Right atrium auricular region (tissue), 2 donors: ENCODE measurements at regions not wholly inside any gene's neighbourhood (a gene's known extent, or its start where the extent isn't known, plus 50 kb on each side); places are given as distances from the start of the nearest gene placed in this dataset.

Experiments used
- DNase-seq: peaks from one replicate; pipeline ENCODE4 v3.0.0-alpha.2; 2019; ENCODE audit warnings: low spot score
- H3K27ac ChIP-seq, 2 donors: fragments of 200-600 bp; sonication (generic); 1 replicate in 1 of 2; 2 replicates in 1 of 2; pipeline ENCODE4 v1.5.1; 2016 to 2019
- H3K27me3 ChIP-seq, 2 donors: fragments of 200-600 bp; sonication (generic); one replicate each; pipeline versions ENCODE4 v1.5.1 to v1.6.0; 2017 to 2019
- H3K36me3 ChIP-seq: fragments of 200-600 bp; sonication (generic); one replicate; pipeline ENCODE4 v1.5.1; 2016
- H3K4me1 ChIP-seq, 2 donors: fragments of 200-600 bp; sonication (generic); one replicate each; pipeline versions ENCODE4 v1.5.1 to v1.6.0; 2017 to 2019
- H3K4me3 ChIP-seq, 2 donors: fragments of 200-600 bp; sonication (generic); 1 replicate in 1 of 2; 2 replicates in 1 of 2; pipeline ENCODE4 v1.5.1; 2017 to 2019; ENCODE audit warnings: mild to moderate bottlenecking in 1 of 2, moderate library complexity in 1 of 2
- H3K9me3 ChIP-seq, 2 donors: fragments of 200-600 bp; sonication (generic); one replicate each; pipeline ENCODE4 v1.5.1; 2019
- CTCF ChIP-seq, 2 donors: fragments of 200-600 bp; sonication (generic); IDR thresholded peaks; one replicate each; pipeline ENCODE4 v1.5.1; 2019; ENCODE audit warnings: antibody characterized with exemption in 2 of 2

DNA sequence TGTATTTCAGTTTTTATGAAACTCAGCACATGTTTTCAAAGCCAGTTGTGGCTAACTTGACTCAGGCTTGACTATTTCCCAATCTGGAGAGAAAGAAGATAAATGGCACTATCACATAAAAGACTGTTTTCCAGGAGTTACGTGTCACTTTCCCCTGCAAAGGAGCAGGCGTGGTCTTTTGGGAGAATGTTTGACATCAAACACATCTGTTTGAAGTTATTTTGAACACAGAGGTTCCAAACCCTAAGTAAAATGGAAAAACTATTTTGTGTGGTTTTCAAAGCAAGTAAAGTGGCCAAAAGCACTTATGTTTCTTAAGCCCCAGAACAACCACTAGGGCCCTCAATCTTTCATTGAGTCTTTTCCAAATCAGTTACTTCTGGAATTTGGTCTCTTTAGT is 89.7 kb downstream of the FOXF2 start:
- no peaks in the 10 kb centered on the region for H3K9me3 ChIP-seq
- H3K36me3 ChIP-seq, result no peaks in the 10 kb centered on the region
- no peaks in the 10 kb centered on the region for H3K4me1 ChIP-seq
- no peak overlapping the region for H3K27ac ChIP-seq
- H3K4me3 ChIP-seq, result no peak overlapping the region
- H3K27me3 ChIP-seq, result no peaks in the 10 kb centered on the region
- DNase-seq, result no peak
- no peak for TF ChIP-seq CTCF (IDR thresholded peaks at IDR 0.05)

- no peaks in the 10 kb centered on the region for H3K9me3 ChIP-seq
- H3K27ac ChIP-seq, result no peak overlapping the region
- H3K4me3 ChIP-seq, result no peak overlapping the region
- H3K27me3 ChIP-seq, result no peaks in the 10 kb centered on the region
- no peak for DNase-seq
- no peaks in the 10 kb centered on the region for H3K4me1 ChIP-seq
- no peaks in the 10 kb centered on the region for H3K36me3 ChIP-seq
- no peak for TF ChIP-seq CTCF (IDR thresholded peaks at IDR 0.05)
These were observed 90.3 kb downstream of the FOXF2 start for GRCh38 chr6:1479601-1480221.

DNA sequence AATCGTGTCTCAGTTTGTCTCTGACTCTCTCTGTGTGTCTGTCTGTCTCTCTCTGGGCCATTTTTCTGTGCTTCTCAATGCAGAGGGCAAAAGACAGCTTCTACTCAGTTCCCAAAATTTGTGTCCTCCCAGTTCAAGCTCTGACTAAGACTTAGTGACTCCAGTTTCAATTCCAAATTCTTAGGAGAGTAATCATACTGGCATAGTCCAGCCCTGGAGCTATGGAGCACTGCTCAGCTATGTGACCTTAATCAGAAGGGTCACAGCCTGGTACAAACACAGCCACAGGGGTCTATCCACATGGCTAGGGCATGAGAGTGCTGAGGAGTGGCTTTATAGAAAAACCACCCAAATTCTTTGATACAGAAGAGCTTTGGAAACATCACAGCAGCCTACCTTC is 91.9 kb downstream of the FOXF2 start:
- no peak overlapping the region for H3K27ac ChIP-seq
- no peak for DNase-seq
- no peaks in the 10 kb centered on the region for H3K4me1 ChIP-seq
- no peaks in the 10 kb centered on the region for H3K36me3 ChIP-seq
- no peaks in the 10 kb centered on the region for H3K27me3 ChIP-seq
- H3K4me3 ChIP-seq, result no peak overlapping the region
- no peaks in the 10 kb centered on the region for H3K9me3 ChIP-seq
- no peak for TF ChIP-seq CTCF (IDR thresholded peaks at IDR 0.05)

DNA sequence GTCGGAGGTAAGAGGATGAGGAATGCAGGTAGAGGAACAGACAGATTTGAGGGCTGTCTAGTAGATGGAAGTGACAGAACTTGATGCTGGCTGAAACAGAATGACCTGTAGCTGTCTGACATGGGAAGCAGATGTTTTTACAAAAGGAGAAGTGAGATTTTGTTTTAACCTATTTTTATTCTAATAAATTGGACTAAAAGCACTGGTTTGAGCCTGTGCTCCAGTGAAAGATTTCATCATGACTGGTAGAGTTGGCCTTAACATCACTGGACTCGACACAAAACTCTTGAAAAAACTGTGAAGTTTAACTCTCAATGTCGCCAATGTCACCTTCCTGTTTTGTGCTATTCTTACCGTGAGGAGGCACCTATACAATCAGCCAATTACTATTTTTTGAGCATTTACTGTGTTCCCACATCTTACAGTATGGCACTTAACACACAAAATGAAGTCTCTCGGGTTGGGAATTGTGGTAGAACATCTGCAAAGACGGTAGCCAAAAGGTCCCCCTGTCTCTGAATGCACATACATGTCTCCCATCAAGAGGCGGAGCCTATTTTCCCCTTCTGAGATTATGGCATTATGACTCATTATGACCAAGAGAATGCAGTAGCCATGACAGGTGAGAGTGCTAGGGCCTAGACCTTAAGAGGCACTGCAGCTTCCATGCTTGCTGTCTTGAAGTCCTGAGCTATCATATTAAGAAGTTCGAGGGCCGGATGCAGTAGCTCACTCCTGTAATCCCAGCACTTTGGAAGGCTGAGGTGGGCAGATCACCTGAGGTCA is 93.2 kb downstream of the FOXF2 start:
- TF ChIP-seq CTCF (IDR thresholded peaks at IDR 0.05), result no peak
- no peak for DNase-seq
- Histone ChIP-seq H3K9me3 (no peaks in the 10 kb centered on the region), H3K27me3 (no peaks in the 10 kb centered on the region), H3K36me3 (no peaks in the 10 kb centered on the region), H3K4me1 (no peaks in the 10 kb centered on the region), H3K4me3 (no peak overlapping the region), H3K27ac (no peak overlapping the region)

DNA sequence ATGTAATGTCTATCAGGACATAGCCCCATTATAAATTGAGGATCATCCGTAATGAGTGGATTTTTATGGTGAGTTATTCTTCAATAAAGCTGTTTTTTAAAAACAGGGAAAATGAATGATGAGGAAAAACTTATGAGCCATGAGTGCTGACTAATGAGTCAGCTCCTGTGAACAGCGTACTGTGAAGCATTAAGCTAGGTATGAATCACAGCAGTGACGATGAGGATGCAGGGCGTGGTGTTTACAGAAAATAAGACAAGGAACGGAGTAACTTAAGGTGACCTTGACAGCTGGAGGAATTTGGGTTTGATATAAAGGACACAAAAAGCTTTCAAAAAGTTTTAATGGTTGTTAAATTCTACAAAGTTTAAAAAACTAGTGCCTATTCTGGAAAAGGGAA is 96.3 kb downstream of the FOXF2 start:
- Histone ChIP-seq H3K27me3 (no peaks in the 10 kb centered on the region), H3K4me1 (no peaks in the 10 kb centered on the region)
- TF ChIP-seq CTCF (IDR thresholded peaks at IDR 0.05), result no peak

More for the DNA sequence above, 96.3 kb downstream of the FOXF2 start:
- H3K36me3 ChIP-seq, result no peaks in the 10 kb centered on the region
- H3K27ac ChIP-seq, result no peak overlapping the region
- no peak for DNase-seq
- H3K9me3 ChIP-seq, result no peaks in the 10 kb centered on the region
- H3K4me3 ChIP-seq, result no peak overlapping the region
